Retinal pigment epithelial cell (primary cell): ENCODE measurements at regions not wholly inside any gene's neighbourhood (a gene's known extent, or its start where the extent isn't known, plus 50 kb on each side); places are given as distances from the start of the nearest gene placed in this dataset.

ENCODE experiments used
- DNase-seq: peaks from one replicate; pipeline ENCODE4 v3.0.0-alpha.2; 2010; ENCODE audit warnings: low read depth
- H3K4me3 ChIP-seq: 2 replicates; pipeline ENCODE4 v1.5.1; 2011; ENCODE audit warnings: mild to moderate bottlenecking, low read length, control low read depth, moderate library complexity
- CTCF ChIP-seq: conservative IDR thresholded peaks from 2 replicates; pipeline ENCODE4 v1.5.1; 2011; ENCODE audit warnings: low read depth, low read length, control low read depth, inconsistent platforms

- TF ChIP-seq CTCF, result no peak
These were observed 362.8 kb downstream of the NPR3 start for GRCh38 chr5:33073881-33074327.

GRCh38 chr5:33074548-33074947 lies 363.4 kb downstream of the NPR3 start:
- TF ChIP-seq CTCF, result no peak
- DNase-seq, result no peak
- H3K4me3 ChIP-seq, result no peak overlapping the region

More at GRCh38 chr5:33073881-33074327, 362.8 kb downstream of the NPR3 start:
- no peak for DNase-seq
- H3K4me3 ChIP-seq, result no peak overlapping the region

GRCh38 chr5:33075731-33076130 lies 364.6 kb downstream of the NPR3 start:
- no peak for TF ChIP-seq CTCF
- H3K4me3 ChIP-seq, result no peak overlapping the region
- DNase-seq, result no peak

GRCh38 chr5:33079548-33079947 lies 361.2 kb upstream of the TARS1 start:
- no peak for DNase-seq
- no peak overlapping the region for H3K4me3 ChIP-seq
- TF ChIP-seq CTCF, result no peak

- no peak for DNase-seq
- no peak for TF ChIP-seq CTCF
These were observed 360.5 kb upstream of the TARS1 start for GRCh38 chr5:33080287-33080686.

GRCh38 chr5:33088176-33088575 lies 352.6 kb upstream of the TARS1 start:
- H3K4me3 ChIP-seq, result no peak overlapping the region
- no peak for TF ChIP-seq CTCF
- DNase-seq, result no peak

More at GRCh38 chr5:33080287-33080686, 360.5 kb upstream of the TARS1 start:
- H3K4me3 ChIP-seq, result no peak overlapping the region

DNA sequence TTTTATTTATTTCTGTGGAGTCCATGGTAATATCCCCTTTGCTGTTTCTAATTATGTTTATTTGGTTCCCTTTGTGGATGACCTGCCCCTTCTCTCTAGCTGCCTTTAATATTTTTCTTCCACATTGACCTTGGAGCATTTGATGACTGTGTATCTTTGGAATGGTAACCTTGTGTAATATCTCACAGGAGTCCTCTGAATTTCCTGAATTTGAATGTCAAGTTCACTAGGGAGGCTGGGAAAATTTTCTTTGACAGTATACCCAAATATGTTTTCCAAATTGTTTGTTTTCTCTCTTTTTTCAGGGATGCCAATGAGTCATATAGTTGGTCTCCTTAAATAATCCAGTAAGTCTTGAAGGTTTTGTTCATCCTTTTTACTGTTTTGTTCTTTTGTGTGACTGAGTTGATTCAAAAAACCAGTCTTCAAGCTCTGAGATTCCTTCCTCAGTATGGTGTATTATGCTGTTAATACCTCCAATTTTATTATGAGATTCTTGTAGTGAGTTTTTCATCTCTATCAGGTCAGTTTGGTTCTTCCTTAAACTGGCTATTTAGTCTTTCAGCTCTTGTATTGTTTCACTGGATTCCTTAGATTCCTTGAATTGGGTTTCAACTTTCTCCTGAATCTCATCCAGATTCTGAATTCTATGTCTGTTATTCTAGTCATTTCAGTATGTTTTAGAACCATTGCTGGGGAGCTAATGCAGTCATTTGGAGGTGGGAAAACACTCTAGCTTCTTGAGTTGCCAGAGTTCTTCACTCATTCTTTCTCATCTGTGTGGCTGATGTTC lies 349.0 kb upstream of the TARS1 start:
- no peak overlapping the region for H3K4me3 ChIP-seq
- DNase-seq, result no peak
- TF ChIP-seq CTCF, result no peak
